ENCODE measurements at regions not wholly inside any gene's neighbourhood (a gene's known extent, or its start where the extent isn't known, plus 50 kb on each side); places are given as distances from the start of the nearest gene placed in this dataset.

- H3K27ac Mint-ChIP-seq, result no peak overlapping the region
- peaks cover 13 to 16% of the 10 kb centered on the region in 2 donors for H3K27me3 Mint-ChIP-seq (ENCODE audit: low read depth in 2 of 2)
- no peak overlapping the region for H3K4me3 ChIP-seq (ENCODE audit: low read length)
- H3K4me3 Mint-ChIP-seq, result no peak overlapping the region
- H3K36me3 Mint-ChIP-seq, result no peaks in the 10 kb centered on the region
- no peaks in the 10 kb centered on the region for H3K36me3 ChIP-seq (ENCODE audit: control insufficient read depth, insufficient read depth, low read length)
- H3K27ac ChIP-seq (ENCODE audit: low read length), result no peak overlapping the region
- no peaks in the 10 kb centered on the region for H3K9me3 ChIP-seq (ENCODE audit: control insufficient read depth, insufficient read depth, low read length)
- peaks cover 6 to 14% of the 10 kb centered on the region in 2 donors for H3K4me1 Mint-ChIP-seq
- no peak for TF ChIP-seq CTCF (IDR thresholded peaks at IDR 0.05)
- ATAC-seq, result no peak
- peaks cover 6% of the 10 kb centered on the region for H3K4me1 ChIP-seq (ENCODE audit: control insufficient read depth, insufficient read depth, low read length)
- no peaks in the 10 kb centered on the region for H3K27me3 ChIP-seq (ENCODE audit: control insufficient read depth, insufficient read depth, low read length)
- intact Hi-C loops (cut with micrococcal nuclease), result no loop called here
- no peaks in the 10 kb centered on the region for H3K9me3 Mint-ChIP-seq
- no peak for DNase-seq
- 88% methylated on average over 10 of the region's 10 CpGs for WGBS (ENCODE audit: insufficient coverage)
Observed at GRCh38 chr14:99037777-99038430, 234.1 kb downstream of the BCL11B start.

- intact Hi-C loops (cut with micrococcal nuclease), result no loop called here
- H3K4me3 Mint-ChIP-seq, result no peak overlapping the region
- Histone ChIP-seq H3K9me3 (ENCODE audit: control insufficient read depth, insufficient read depth, low read length) (no peaks in the 10 kb centered on the region), H3K4me1 (ENCODE audit: control insufficient read depth, insufficient read depth, low read length) (peaks cover 6% of the 10 kb centered on the region), H3K27ac (ENCODE audit: low read length) (no peak overlapping the region), H3K36me3 (ENCODE audit: control insufficient read depth, insufficient read depth, low read length) (no peaks in the 10 kb centered on the region), H3K4me3 (ENCODE audit: low read length) (no peak overlapping the region), H3K27me3 (ENCODE audit: control insufficient read depth, insufficient read depth, low read length) (no peaks in the 10 kb centered on the region)
- ATAC-seq (no peak), DNase-seq (no peak)
- 78% methylated on average over 4 of the region's 4 CpGs for WGBS (ENCODE audit: insufficient coverage)
- peaks cover 13 to 16% of the 10 kb centered on the region in 2 donors for H3K27me3 Mint-ChIP-seq (ENCODE audit: low read depth in 2 of 2)
- H3K4me1 Mint-ChIP-seq, result peaks cover 6 to 14% of the 10 kb centered on the region in 2 donors
- no peak for TF ChIP-seq CTCF (IDR thresholded peaks at IDR 0.05)
- no peak overlapping the region for H3K27ac Mint-ChIP-seq
- no peaks in the 10 kb centered on the region for H3K9me3 Mint-ChIP-seq
- no peaks in the 10 kb centered on the region for H3K36me3 Mint-ChIP-seq
Observed at GRCh38 chr14:99038431-99038820, 233.6 kb downstream of the BCL11B start.

GRCh38 chr14:99039331-99040041, 232.5 kb downstream of the BCL11B start:
- H3K4me3 ChIP-seq (ENCODE audit: low read length), result no peak overlapping the region
- Mint-ChIP-seq H3K4me1 (peaks cover 6 to 14% of the 10 kb centered on the region in 2 donors), H3K27me3 (ENCODE audit: low read depth in 2 of 2) (peaks cover 13 to 14% of the 10 kb centered on the region in 2 donors), H3K4me3 (no peak overlapping the region), H3K27ac (no peak overlapping the region), H3K9me3 (no peaks in the 10 kb centered on the region), H3K36me3 (no peaks in the 10 kb centered on the region)
- intact Hi-C loops (cut with micrococcal nuclease), result no loop called here
- H3K27ac ChIP-seq (ENCODE audit: low read length), result no peak overlapping the region
- WGBS (ENCODE audit: insufficient coverage), result 94% methylated on average over 12 of the region's 12 CpGs
- no peak for ATAC-seq
- no peaks in the 10 kb centered on the region for H3K27me3 ChIP-seq (ENCODE audit: control insufficient read depth, insufficient read depth, low read length)
- no peak for TF ChIP-seq CTCF (IDR thresholded peaks at IDR 0.05)
- no peaks in the 10 kb centered on the region for H3K9me3 ChIP-seq (ENCODE audit: control insufficient read depth, insufficient read depth, low read length)
- H3K4me1 ChIP-seq (ENCODE audit: control insufficient read depth, insufficient read depth, low read length), result peaks cover 6% of the 10 kb centered on the region
- DNase-seq, result no peak
- H3K36me3 ChIP-seq (ENCODE audit: control insufficient read depth, insufficient read depth, low read length), result no peaks in the 10 kb centered on the region
